Activated B cell treated with CpG ODN at 0.5 μM for 24 hours (primary cell): ENCODE measurements at regions not wholly inside any gene's neighbourhood (a gene's known extent, or its start where the extent isn't known, plus 50 kb on each side); places are given as distances from the start of the nearest gene placed in this dataset.

Source experiments
- ATAC-seq: fragments of 200-7000 bp; cut with Tn5 transposase; one replicate; pipeline ENCODE4 v1.10.0; 2021; ENCODE audit warnings: low read depth, mild to moderate bottlenecking, moderate library complexity
- CTCF ChIA-PET: fragments of 350-600 bp; sonication (Branson Sonifier 250); formaldehyde crosslinking; loops from one replicate; lab custom pipeline; 2021; ENCODE audit warnings: antibody characterized with exemption; lab: Charles Lee
- POLR2A ChIA-PET: fragments of 350-600 bp; sonication (Branson Sonifier 250); formaldehyde crosslinking; loops from one replicate; lab custom pipeline; 2021; ENCODE audit warnings: antibody characterized with exemption; lab: Charles Lee
- DNase-seq: peaks from one replicate; pipeline ENCODE4 v3.0.0; 2022
- H3K27ac Mint-ChIP-seq: one replicate; pipeline ENCODE4 v1.8.0; 2020; ENCODE audit warnings: mixed read lengths
- H3K27me3 Mint-ChIP-seq: one replicate; pipeline ENCODE4 v1.8.0; 2021; ENCODE audit warnings: mixed read lengths
- H3K36me3 Mint-ChIP-seq: one replicate; pipeline ENCODE4 v1.8.0; 2021; ENCODE audit warnings: low read depth, mixed read lengths
- H3K4me1 Mint-ChIP-seq: one replicate; pipeline ENCODE4 v1.8.0; 2021; ENCODE audit warnings: mixed read lengths
- H3K4me3 Mint-ChIP-seq: one replicate; pipeline ENCODE4 v1.8.0; 2020; ENCODE audit warnings: mild to moderate bottlenecking, mixed read lengths
- H3K9me3 Mint-ChIP-seq: one replicate; pipeline ENCODE4 v1.8.0; 2020; ENCODE audit warnings: mixed read lengths
- intact Hi-C: fragments of 100-400 bp; cut with micrococcal nuclease; formaldehyde crosslinking; loops from one replicate; pipeline ENCODE4 v1.15.1; 2024
- TF ChIP-seq, protein P1 (sequence below): fragments of 200-600 bp; IDR thresholded peaks from one replicate; pipeline ENCODE4 v1.8.0; 2022; ENCODE audit warnings: antibody characterized with exemption, mild to moderate bottlenecking

DNA sequence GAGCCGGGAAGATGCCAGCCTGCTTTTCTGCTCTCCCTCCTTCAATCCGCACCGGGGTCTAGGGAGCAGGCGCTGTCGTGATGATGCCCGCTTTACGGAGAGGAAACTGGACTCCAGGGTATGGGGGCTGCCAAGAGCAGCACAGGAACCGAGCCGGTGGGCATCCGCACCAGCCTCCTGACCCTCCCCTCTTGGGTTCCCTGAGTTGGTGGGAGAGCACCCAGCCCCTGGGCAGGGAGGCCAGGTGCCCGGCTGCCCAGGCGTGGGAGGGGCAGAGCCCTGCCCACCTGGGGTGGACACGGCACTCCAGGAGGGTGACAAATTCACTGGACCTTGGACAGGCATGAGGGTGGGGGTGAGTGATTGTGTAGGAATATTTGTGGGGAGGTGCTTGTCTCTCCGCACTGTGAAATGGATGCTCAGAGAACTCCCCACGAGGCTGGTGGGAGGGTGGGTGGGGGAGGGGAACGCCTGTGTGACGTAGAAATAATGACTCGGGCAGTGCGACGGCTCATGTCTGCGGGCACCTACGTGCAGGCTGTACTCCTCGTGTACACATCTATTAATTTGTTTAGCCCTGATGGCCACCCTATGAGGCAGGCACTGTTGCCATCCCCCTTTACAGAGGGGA is 173.4 kb downstream of the BMP7 start:
- H3K27ac Mint-ChIP-seq, result no peak overlapping the region
- no peak overlapping the region for H3K4me3 Mint-ChIP-seq
- CTCF ChIA-PET, result no interaction called here
- intact Hi-C loops, result loop anchor here (1.0 to 5.0 kb wide), 3 partner anchors 253 to 1116 kb away; no protein-coding TSS in a partner anchor
- TF ChIP-seq, protein P1, sequence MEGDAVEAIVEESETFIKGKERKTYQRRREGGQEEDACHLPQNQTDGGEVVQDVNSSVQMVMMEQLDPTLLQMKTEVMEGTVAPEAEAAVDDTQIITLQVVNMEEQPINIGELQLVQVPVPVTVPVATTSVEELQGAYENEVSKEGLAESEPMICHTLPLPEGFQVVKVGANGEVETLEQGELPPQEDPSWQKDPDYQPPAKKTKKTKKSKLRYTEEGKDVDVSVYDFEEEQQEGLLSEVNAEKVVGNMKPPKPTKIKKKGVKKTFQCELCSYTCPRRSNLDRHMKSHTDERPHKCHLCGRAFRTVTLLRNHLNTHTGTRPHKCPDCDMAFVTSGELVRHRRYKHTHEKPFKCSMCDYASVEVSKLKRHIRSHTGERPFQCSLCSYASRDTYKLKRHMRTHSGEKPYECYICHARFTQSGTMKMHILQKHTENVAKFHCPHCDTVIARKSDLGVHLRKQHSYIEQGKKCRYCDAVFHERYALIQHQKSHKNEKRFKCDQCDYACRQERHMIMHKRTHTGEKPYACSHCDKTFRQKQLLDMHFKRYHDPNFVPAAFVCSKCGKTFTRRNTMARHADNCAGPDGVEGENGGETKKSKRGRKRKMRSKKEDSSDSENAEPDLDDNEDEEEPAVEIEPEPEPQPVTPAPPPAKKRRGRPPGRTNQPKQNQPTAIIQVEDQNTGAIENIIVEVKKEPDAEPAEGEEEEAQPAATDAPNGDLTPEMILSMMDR, result no peak
- ATAC-seq (no peak), DNase-seq (no peak)
- no peaks in the 10 kb centered on the region for H3K36me3 Mint-ChIP-seq
- peaks cover 15% of the 10 kb centered on the region for H3K27me3 Mint-ChIP-seq
- H3K4me1 Mint-ChIP-seq, result peaks cover 4% of the 10 kb centered on the region
- POLR2A ChIA-PET, result no interaction called here
- no peaks in the 10 kb centered on the region for H3K9me3 Mint-ChIP-seq

GRCh38 chr20:57093766-57094165 is 172.7 kb downstream of the BMP7 start:
- Mint-ChIP-seq H3K4me1 (peaks cover 4% of the 10 kb centered on the region), H3K9me3 (no peaks in the 10 kb centered on the region), H3K4me3 (no peak overlapping the region), H3K27me3 (peaks cover 15% of the 10 kb centered on the region), H3K36me3 (no peaks in the 10 kb centered on the region), H3K27ac (no peak overlapping the region)
- no peak for ATAC-seq
- TF ChIP-seq, protein P1, result no peak
- ChIA-PET CTCF (no interaction called here), POLR2A (no interaction called here)
- intact Hi-C loops, result loop anchor here (5.0 kb wide), 1 partner anchor 404 kb away; no protein-coding TSS in a partner anchor
- no peak for DNase-seq

DNA sequence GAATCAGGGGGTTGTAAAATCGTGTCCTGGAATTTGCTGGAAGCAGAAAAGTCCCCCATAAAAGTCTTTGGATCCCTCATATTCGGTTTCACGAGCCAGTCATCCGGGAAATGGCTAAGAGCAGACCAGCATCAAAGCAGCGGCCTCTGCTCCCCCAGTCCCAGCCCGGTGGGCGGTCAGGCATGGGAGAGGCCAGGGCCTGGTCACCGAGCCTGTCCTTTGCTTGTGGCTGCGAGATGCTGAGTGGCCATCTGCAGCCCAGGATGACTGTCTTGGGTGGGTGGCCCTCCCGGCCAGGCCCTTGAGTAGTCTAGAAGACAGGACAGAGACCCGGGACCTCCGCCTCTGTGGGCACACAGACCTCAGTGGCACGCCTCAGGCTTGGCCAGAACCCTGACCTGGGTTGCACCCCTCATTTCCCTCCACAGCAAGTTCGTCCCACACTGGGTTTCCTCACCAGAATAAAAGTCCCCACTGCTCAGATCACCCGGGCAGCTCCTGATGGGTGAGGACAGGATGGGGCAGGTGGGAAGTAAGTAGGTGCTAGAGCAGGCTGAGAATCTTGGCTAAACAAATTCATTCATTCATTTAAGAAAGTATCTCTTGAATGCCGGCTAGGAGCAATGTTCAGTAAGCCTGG is 172.1 kb downstream of the BMP7 start:
- ATAC-seq, result no peak
- Mint-ChIP-seq H3K9me3 (no peaks in the 10 kb centered on the region), H3K27me3 (peaks cover 15% of the 10 kb centered on the region), H3K27ac (no peak overlapping the region), H3K4me3 (no peak overlapping the region), H3K36me3 (no peaks in the 10 kb centered on the region), H3K4me1 (peaks cover 4% of the 10 kb centered on the region)
- DNase-seq, result no peak
- POLR2A ChIA-PET, result no interaction called here
- CTCF ChIA-PET, result no interaction called here
- intact Hi-C loops, result loop anchor here (5.0 kb wide), 1 partner anchor 403 kb away; no protein-coding TSS in a partner anchor
- TF ChIP-seq, protein P1, result no peak

GRCh38 chr20:57094991-57095390 is 171.4 kb downstream of the BMP7 start:
- TF ChIP-seq, protein P1, result no peak
- H3K27ac Mint-ChIP-seq, result no peak overlapping the region
- intact Hi-C loops, result loop anchor here (5.0 kb wide), 1 partner anchor 402 kb away; no protein-coding TSS in a partner anchor
- no peaks in the 10 kb centered on the region for H3K36me3 Mint-ChIP-seq
- DNase-seq (no peak), ATAC-seq (no peak)
- CTCF ChIA-PET, result no interaction called here
- no peaks in the 10 kb centered on the region for H3K9me3 Mint-ChIP-seq
- H3K4me1 Mint-ChIP-seq, result peaks cover 4% of the 10 kb centered on the region
- peaks cover 15% of the 10 kb centered on the region for H3K27me3 Mint-ChIP-seq
- H3K4me3 Mint-ChIP-seq, result no peak overlapping the region
- POLR2A ChIA-PET, result no interaction called here

GRCh38 chr20:57095426-57095825 is 171.0 kb downstream of the BMP7 start:
- H3K36me3 Mint-ChIP-seq, result no peaks in the 10 kb centered on the region
- ATAC-seq, result no peak
- DNase-seq, result no peak
- H3K27me3 Mint-ChIP-seq, result peaks cover 15% of the 10 kb centered on the region
- TF ChIP-seq, protein P1, result no peak
- H3K27ac Mint-ChIP-seq, result no peak overlapping the region
- H3K4me3 Mint-ChIP-seq, result no peak overlapping the region
- no peaks in the 10 kb centered on the region for H3K9me3 Mint-ChIP-seq
- intact Hi-C loops, result no loop called here
- H3K4me1 Mint-ChIP-seq, result peaks cover 4% of the 10 kb centered on the region
- CTCF ChIA-PET, result interaction anchor here (0.9 kb wide), 1 partner anchor 9 kb away, joined by 3 read pairs; no protein-coding TSS in a partner anchor
- POLR2A ChIA-PET, result no interaction called here
